A549 (cell line): ENCODE measurements at regions not wholly inside any gene's neighbourhood (a gene's known extent, or its start where the extent isn't known, plus 50 kb on each side); places are given as distances from the start of the nearest gene placed in this dataset.

Source experiments
- CBX2 ChIP-seq: fragments of 200-600 bp; sonication (generic); IDR thresholded peaks from 2 replicates; pipeline ENCODE4 v1.6.1; 2016; ENCODE audit warnings: low read depth, mild to moderate bottlenecking, borderline replicate concordance
- CHD2 ChIP-seq: fragments of 150-350 bp; IDR thresholded peaks from 2 replicates; pipeline ENCODE4 v1.6.1; 2014; ENCODE audit warnings: low read length; ENCODE audit not compliant: partially characterized antibody
- EP300 ChIP-seq, 2 experiments: fragments of >200 bp; sonication (Bioruptor Twin); formaldehyde crosslinking; IDR thresholded peaks; 2 replicates in 1 of 2; 3 replicates in 1 of 2; pipeline ENCODE4 v1.6.1; 2016 to 2017
- JUN ChIP-seq, 2 experiments: fragments of >200 bp; sonication (Bioruptor Twin); formaldehyde crosslinking; IDR thresholded peaks; 2 replicates in 1 of 2; 3 replicates in 1 of 2; pipeline ENCODE4 v1.6.1; 2016 to 2017
- JUNB ChIP-seq: fragments of >200 bp; sonication (Bioruptor Twin); formaldehyde crosslinking; IDR thresholded peaks from 2 replicates; pipeline ENCODE4 v1.6.1; 2016
- MAZ ChIP-seq: fragments of 150-350 bp; IDR thresholded peaks from 2 replicates; pipeline ENCODE4 v1.6.1; 2014; ENCODE audit warnings: antibody characterized with exemption, low read depth, low read length, borderline replicate concordance
- PBX3 ChIP-seq: IDR thresholded peaks from 2 replicates; pipeline ENCODE4 v1.6.1; 2012
- POLR2A ChIP-seq: IDR thresholded peaks from 2 replicates; pipeline ENCODE4 v1.6.1; 2012; ENCODE audit warnings: mild to moderate bottlenecking, low read length
- RAD21 ChIP-seq, 2 experiments: fragments of >200 bp in 1 of 2; sonication (Bioruptor Twin) in 1 of 2; formaldehyde crosslinking in 1 of 2; IDR thresholded peaks in 1 of 2; conservative IDR thresholded peaks in 1 of 2; 2 replicates in 1 of 2; 3 replicates in 1 of 2; pipeline ENCODE4 v1.6.1; 2012 to 2018; ENCODE audit warnings: inconsistent platforms in 1 of 2
- RNF2 ChIP-seq: fragments of 200-600 bp; sonication (generic); IDR thresholded peaks from 2 replicates; pipeline ENCODE4 v1.6.1; 2016; ENCODE audit warnings: low read depth, mild to moderate bottlenecking, antibody characterized with exemption, moderate library complexity, borderline replicate concordance
- SMC3 ChIP-seq: fragments of >200 bp; sonication (Bioruptor Twin); formaldehyde crosslinking; IDR thresholded peaks from 3 replicates; pipeline ENCODE4 v1.6.1; 2018; ENCODE audit warnings: inconsistent platforms
- TF ChIP-seq, protein P1 (sequence below): fragments of >200 bp; sonication (Bioruptor Twin); formaldehyde crosslinking; IDR thresholded peaks from 3 replicates; pipeline ENCODE4 v1.5.1; 2016
- TF ChIP-seq, protein P2 (sequence below): IDR thresholded peaks from 2 replicates; pipeline ENCODE4 v1.6.1; 2012
- TF ChIP-seq, protein P3 (sequence below): fragments of 450-650 bp; IDR thresholded peaks from 2 replicates; pipeline ENCODE4 v1.6.1; 2014; ENCODE audit warnings: antibody characterized with exemption

GRCh38 chr3:28067014-28067413 lies 174.4 kb upstream of the CMC1 start:
- TF ChIP-seq, protein P1, sequence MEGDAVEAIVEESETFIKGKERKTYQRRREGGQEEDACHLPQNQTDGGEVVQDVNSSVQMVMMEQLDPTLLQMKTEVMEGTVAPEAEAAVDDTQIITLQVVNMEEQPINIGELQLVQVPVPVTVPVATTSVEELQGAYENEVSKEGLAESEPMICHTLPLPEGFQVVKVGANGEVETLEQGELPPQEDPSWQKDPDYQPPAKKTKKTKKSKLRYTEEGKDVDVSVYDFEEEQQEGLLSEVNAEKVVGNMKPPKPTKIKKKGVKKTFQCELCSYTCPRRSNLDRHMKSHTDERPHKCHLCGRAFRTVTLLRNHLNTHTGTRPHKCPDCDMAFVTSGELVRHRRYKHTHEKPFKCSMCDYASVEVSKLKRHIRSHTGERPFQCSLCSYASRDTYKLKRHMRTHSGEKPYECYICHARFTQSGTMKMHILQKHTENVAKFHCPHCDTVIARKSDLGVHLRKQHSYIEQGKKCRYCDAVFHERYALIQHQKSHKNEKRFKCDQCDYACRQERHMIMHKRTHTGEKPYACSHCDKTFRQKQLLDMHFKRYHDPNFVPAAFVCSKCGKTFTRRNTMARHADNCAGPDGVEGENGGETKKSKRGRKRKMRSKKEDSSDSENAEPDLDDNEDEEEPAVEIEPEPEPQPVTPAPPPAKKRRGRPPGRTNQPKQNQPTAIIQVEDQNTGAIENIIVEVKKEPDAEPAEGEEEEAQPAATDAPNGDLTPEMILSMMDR, result no peak
- TF ChIP-seq JUNB, result no peak
- no peak for TF ChIP-seq MAZ
- no peak for TF ChIP-seq RNF2
- TF ChIP-seq SMC3, result no peak
- TF ChIP-seq PBX3, result no peak
- no peak for TF ChIP-seq POLR2A
- no peak for TF ChIP-seq RAD21 (conservative IDR thresholded peaks at IDR 0.05 in 1 of 2, IDR thresholded peaks at IDR 0.05 in 1 of 2)
- TF ChIP-seq, protein P2, sequence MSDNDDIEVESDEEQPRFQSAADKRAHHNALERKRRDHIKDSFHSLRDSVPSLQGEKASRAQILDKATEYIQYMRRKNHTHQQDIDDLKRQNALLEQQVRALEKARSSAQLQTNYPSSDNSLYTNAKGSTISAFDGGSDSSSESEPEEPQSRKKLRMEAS, result no peak
- no peak for TF ChIP-seq EP300 (IDR thresholded peaks at IDR 0.05)
- TF ChIP-seq CHD2, result no peak
- TF ChIP-seq, protein P3, sequence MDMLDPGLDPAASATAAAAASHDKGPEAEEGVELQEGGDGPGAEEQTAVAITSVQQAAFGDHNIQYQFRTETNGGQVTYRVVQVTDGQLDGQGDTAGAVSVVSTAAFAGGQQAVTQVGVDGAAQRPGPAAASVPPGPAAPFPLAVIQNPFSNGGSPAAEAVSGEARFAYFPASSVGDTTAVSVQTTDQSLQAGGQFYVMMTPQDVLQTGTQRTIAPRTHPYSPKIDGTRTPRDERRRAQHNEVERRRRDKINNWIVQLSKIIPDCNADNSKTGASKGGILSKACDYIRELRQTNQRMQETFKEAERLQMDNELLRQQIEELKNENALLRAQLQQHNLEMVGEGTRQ, result no peak
- no peak for TF ChIP-seq JUN (IDR thresholded peaks at IDR 0.05)
- no peak for TF ChIP-seq CBX2
